Ammon's horn (tissue), 1 donor: ENCODE measurements at regions not wholly inside any gene's neighbourhood (a gene's known extent, or its start where the extent isn't known, plus 50 kb on each side); places are given as distances from the start of the nearest gene placed in this dataset.

Experiments
- DNase-seq: peaks from one replicate; pipeline ENCODE4 v3.0.0-alpha.2; 2016; ENCODE audit warnings: low spot score

GRCh38 chr5:125505115-125505514 lies 758.7 kb upstream of the ZNF608 start:
- DNase-seq = no peak

DNA sequence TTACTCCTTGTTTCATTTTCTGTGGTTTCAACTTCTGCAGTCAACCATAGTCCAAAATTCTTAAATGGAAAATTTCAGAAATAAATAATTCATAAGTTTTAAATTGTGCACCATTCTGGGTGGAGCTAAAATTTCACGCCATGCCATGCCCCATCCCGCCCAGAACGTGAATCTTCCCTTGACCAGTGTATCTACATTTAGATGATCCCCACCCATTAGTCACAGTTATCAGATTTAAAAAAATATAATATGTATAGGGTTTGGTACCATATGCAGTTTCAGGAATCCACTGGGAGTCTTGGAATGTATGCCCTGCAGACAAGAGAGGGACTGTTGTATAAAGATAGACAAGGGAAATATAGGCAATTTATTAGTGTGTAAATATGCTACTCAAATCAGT lies 759.7 kb upstream of the ZNF608 start:
- no peak for DNase-seq

GRCh38 chr5:125508225-125508624 lies 761.8 kb upstream of the ZNF608 start:
- no peak for DNase-seq

GRCh38 chr5:125510651-125511050 lies 764.2 kb upstream of the ZNF608 start:
- DNase-seq = no peak

GRCh38 chr5:125517973-125518550 lies 771.6 kb upstream of the ZNF608 start:
- DNase-seq = no peak

GRCh38 chr5:125521289-125521688 lies 774.9 kb upstream of the ZNF608 start:
- DNase-seq = no peak

- DNase-seq = no peak
Measured at GRCh38 chr5:125525356-125525755, 778.9 kb upstream of the ZNF608 start.

DNA sequence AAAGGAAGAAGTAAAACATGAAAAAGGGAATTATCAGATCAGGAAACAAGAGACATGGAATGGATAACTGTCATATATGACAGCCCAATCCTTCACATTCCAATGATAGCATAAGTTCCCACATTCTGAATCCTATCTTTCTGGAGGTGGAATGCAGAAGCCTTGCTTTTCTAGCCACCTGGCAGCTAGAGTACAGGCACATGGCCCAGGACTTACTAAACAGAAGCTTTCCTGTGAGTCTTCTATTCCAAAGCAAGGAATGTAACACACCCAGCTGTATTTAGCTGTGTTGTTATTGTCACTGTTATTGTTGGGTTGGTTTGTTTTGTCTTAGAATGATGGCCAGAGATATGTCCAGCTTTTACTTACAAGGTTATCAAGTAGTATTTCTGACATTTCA lies 780.5 kb upstream of the ZNF608 start:
- peak; percentile 3 for DNase-seq

DNA sequence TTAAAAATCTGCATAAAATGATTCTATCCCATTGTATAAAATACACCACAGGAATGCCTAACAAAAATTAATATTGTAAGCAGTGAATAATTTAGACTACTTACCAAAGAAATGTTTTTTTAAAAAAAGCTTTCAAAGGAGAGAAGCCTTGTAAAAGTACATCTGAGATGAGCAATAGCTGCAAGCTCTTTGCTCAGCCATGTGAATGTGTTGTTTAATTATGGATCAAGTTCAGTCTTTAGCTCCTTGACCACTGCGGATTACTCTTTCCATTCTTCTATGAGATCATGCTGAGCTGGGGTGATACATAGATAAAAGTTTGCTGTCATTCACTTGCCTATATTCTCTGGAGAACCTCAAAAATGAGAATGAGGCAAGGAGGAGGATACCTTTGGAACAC lies 782.4 kb upstream of the ZNF608 start:
- no peak for DNase-seq

GRCh38 chr5:125530833-125531615 lies 784.6 kb upstream of the ZNF608 start:
- no peak for DNase-seq

DNA sequence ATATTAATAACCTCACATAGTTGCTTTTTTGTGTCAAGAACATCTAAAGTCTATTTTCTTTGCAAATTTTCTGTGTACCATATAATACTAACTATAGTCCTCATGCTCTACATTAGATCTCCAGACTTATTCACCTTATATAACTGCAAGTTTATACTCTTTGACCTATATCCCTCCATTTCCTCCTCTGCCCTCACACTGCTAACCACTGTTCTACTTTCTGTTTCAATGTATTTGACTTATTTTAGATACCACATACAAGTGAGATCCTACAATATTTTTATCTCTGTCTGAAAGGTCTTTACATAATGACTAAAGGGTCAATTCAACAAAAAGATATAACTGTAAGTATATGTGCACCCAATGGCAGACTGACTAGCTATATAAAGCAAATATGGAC lies 789.7 kb upstream of the ZNF608 start:
- DNase-seq = no peak

- DNase-seq = no peak
Measured at GRCh38 chr5:125536582-125536981, 790.1 kb upstream of the ZNF608 start.

GRCh38 chr5:125537661-125538060 lies 791.2 kb upstream of the ZNF608 start:
- DNase-seq = no peak

DNA sequence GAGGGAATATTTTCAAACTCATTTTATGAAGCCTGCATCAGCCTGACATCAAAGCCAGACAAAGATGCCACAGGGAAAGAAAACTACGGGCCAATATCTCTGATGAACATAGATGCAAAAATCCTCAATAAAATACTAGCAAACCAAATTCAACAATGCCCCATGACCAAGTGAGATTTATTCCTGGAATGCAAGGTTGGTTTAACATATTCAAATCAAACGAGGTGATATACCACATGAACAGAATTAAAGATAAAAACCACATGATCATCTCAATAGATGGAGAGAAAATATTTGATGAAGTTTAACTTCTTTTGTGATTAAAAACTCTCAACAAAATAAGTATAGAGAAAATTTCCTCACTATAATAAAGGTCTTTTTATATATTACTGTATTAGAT lies 792.0 kb upstream of the ZNF608 start:
- DNase-seq = no peak

- no peak for DNase-seq
Measured at GRCh38 chr5:125541085-125541484, 794.6 kb upstream of the ZNF608 start.

DNA sequence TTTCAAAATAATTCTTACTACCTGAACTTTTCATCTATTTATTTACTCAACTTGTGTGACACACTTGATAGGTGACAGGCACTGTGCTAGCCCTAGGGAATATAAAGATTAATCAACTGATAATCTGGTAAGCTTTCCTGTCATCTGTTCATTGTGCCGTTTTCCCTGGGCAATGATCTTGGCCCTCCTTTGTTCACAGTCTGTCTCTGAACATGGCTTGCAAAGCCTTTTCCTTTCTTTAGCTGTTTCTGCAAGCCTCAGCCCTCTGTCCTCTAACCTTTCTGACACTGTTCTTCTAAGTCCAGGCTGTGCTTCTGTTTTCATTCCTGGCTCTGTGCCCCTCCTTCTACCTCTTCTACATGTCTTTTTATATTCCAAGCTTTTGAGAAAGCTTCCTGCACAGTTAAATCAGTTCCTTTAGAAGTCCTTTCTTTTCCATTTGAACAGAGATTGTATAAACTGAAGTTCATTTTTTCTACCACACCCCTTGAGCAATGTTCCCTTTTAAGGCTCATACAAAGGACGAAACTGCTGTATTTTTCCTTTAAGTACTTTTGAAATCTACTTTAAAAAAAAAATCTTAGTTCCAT lies 803.0 kb upstream of the ZNF608 start:
- peak; percentile 27 for DNase-seq

GRCh38 chr5:125550274-125550673 lies 803.8 kb upstream of the ZNF608 start:
- no peak for DNase-seq

DNA sequence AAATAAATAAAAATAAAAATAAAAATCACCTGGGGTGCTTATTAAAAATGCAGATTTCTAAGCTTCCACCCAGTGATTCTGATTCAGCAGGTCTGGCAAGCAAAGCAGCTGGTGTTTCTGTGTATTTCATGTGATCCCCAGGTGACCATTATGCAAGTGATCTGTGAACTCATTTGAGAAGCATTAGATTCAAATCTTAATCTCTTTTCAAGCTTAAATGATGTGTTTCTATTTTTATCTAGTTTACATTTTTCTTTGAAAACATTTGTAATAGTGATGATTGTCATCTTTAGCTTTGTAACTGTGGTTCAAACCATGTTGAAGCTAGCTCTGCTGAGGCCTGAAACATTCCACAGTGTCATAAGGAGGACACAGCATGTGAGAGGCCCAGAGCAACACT lies 804.8 kb upstream of the ZNF608 start:
- no peak for DNase-seq

DNA sequence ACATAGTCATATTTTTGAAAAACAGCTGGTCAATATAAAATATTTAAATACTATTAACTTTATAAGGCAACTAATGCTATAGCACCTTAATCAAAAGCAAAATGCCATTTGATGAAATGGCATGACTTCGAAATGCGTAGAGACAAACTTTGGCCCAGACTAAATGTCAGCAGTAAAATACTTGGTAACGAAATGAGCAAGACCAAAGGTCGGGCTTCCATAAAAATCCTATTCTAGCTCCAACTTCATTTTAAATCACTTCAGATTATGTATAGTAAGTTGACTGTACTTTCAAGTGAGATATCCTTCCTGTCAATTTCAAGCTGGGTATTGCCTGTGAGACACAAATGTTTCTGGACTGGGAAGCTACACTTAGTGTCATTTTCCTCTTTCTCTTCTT lies 805.4 kb upstream of the ZNF608 start:
- DNase-seq = no peak

DNA sequence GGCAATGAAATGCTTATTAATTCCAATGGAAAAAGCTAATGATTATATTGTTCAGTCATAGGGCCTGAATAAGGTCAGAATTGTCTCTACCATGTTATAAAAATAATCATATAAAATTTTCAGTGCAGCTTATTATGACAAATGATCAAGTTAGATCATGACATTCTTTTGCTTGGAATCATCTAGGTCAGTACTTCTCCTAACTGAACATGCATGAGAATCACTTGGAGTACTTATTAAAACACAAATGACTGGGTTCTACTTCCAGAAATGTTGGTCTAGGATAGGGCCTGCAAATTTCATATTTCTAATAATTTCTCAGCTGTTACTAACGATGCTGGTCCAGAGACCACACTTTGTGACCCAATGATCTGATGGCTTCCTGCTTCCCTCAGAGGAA lies 806.0 kb upstream of the ZNF608 start:
- no peak for DNase-seq

- DNase-seq = no peak
Measured at GRCh38 chr5:125554355-125554754, 807.9 kb upstream of the ZNF608 start.

- no peak for DNase-seq
Measured at GRCh38 chr5:125555591-125555990, 809.2 kb upstream of the ZNF608 start.

GRCh38 chr5:125558016-125558415 lies 811.6 kb upstream of the ZNF608 start:
- DNase-seq = no peak

DNA sequence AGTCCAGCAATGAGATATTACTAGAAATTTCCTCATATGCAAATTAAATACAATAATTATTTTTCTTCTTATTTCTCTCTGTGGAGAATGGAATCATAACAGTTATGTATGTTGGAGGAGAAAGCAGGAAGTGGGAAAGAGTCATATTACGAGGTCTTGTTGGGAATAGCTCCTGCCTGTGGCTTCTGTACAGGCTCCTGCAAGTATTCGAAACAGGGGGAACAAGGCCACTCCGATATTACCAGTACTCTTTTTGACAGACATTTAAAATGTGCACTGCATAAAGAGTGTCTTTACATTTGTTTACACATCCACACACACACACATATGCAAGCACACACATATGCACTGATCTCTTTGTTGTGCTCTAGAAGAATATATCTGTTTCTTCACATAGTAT lies 812.0 kb upstream of the ZNF608 start:
- no peak for DNase-seq
